Activated B cell treated with CpG ODN at 0.5 μM for 24 hours (primary cell): ENCODE measurements at regions not wholly inside any gene's neighbourhood (a gene's known extent, or its start where the extent isn't known, plus 50 kb on each side); places are given as distances from the start of the nearest gene placed in this dataset.
"Not testable (repeated sequence)": the region's sequence is repeated elsewhere in the genome, so short reads cannot be mapped to it uniquely, and the experiment has no call there.

Experiments used
- ATAC-seq: fragments of 200-7000 bp; cut with Tn5 transposase; one replicate; pipeline ENCODE4 v1.10.0; 2021; ENCODE audit warnings: low read depth, mild to moderate bottlenecking, moderate library complexity
- CTCF ChIA-PET: fragments of 350-600 bp; sonication (Branson Sonifier 250); formaldehyde crosslinking; loops from one replicate; lab custom pipeline; 2021; ENCODE audit warnings: antibody characterized with exemption; lab: Charles Lee
- POLR2A ChIA-PET: fragments of 350-600 bp; sonication (Branson Sonifier 250); formaldehyde crosslinking; loops from one replicate; lab custom pipeline; 2021; ENCODE audit warnings: antibody characterized with exemption; lab: Charles Lee
- DNase-seq: peaks from one replicate; pipeline ENCODE4 v3.0.0; 2022
- H3K27ac Mint-ChIP-seq: one replicate; pipeline ENCODE4 v1.8.0; 2020; ENCODE audit warnings: mixed read lengths
- H3K27me3 Mint-ChIP-seq: one replicate; pipeline ENCODE4 v1.8.0; 2021; ENCODE audit warnings: mixed read lengths
- H3K36me3 Mint-ChIP-seq: one replicate; pipeline ENCODE4 v1.8.0; 2021; ENCODE audit warnings: low read depth, mixed read lengths
- H3K4me1 Mint-ChIP-seq: one replicate; pipeline ENCODE4 v1.8.0; 2021; ENCODE audit warnings: mixed read lengths
- H3K4me3 Mint-ChIP-seq: one replicate; pipeline ENCODE4 v1.8.0; 2020; ENCODE audit warnings: mild to moderate bottlenecking, mixed read lengths
- H3K9me3 Mint-ChIP-seq: one replicate; pipeline ENCODE4 v1.8.0; 2020; ENCODE audit warnings: mixed read lengths
- intact Hi-C: fragments of 100-400 bp; cut with micrococcal nuclease; formaldehyde crosslinking; loops from one replicate; pipeline ENCODE4 v1.15.1; 2024
- TF ChIP-seq, protein P1 (sequence below): fragments of 200-600 bp; IDR thresholded peaks from one replicate; pipeline ENCODE4 v1.8.0; 2022; ENCODE audit warnings: antibody characterized with exemption, mild to moderate bottlenecking

DNA sequence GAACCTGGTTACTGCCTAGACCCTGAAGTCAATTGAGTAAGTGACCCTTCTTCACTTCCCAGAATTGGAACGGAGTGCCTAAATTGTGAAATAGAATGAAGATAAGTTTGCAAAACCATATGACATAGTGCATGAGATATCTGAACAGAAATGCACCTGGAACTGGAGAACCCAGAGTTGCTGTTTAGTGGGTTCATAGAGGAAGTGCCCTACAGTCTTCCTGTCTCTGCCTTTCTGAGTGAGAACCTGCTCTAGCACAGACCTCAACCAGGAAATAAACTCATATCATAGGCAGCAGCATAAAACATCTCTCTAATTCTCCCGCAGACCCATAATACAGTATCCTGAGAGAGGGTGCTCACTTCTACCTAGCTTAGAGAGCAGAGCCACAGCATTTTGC, 82.9 kb downstream of the EOMES start:
- Mint-ChIP-seq H3K27ac (peak overlapping the region; percentile 38), H3K9me3 (no peaks in the 10 kb centered on the region), H3K4me3 (no peak overlapping the region), H3K27me3 (no peaks in the 10 kb centered on the region), H3K4me1 (peaks cover 6% of the 10 kb centered on the region), H3K36me3 (no peaks in the 10 kb centered on the region)
- DNase-seq (no peak), ATAC-seq (peak; percentile 50)
- CTCF ChIA-PET: no interaction called here
- TF ChIP-seq, protein P1, sequence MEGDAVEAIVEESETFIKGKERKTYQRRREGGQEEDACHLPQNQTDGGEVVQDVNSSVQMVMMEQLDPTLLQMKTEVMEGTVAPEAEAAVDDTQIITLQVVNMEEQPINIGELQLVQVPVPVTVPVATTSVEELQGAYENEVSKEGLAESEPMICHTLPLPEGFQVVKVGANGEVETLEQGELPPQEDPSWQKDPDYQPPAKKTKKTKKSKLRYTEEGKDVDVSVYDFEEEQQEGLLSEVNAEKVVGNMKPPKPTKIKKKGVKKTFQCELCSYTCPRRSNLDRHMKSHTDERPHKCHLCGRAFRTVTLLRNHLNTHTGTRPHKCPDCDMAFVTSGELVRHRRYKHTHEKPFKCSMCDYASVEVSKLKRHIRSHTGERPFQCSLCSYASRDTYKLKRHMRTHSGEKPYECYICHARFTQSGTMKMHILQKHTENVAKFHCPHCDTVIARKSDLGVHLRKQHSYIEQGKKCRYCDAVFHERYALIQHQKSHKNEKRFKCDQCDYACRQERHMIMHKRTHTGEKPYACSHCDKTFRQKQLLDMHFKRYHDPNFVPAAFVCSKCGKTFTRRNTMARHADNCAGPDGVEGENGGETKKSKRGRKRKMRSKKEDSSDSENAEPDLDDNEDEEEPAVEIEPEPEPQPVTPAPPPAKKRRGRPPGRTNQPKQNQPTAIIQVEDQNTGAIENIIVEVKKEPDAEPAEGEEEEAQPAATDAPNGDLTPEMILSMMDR: no peak
- POLR2A ChIA-PET: no interaction called here
- intact Hi-C loops: no loop called here

DNA sequence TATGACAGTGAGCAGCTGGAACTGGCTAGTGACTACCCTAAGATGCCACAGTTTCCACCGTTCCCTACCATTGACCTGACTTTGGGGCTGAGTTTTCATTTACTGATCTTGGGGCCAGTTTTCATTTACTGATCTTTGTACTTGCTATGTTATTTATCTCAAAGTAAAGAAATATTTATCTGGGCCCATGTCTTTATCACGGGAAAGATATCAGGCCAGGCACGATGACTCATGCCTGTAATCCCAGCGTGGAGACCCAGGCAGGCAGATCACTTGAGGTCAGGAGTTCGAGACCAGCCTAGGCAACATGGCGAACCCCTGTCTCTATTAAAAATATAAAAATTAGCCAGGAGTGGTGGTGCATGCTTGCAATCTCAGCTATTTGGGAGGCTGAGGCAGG, 83.5 kb downstream of the EOMES start:
- Mint-ChIP-seq H3K27ac (no peak overlapping the region), H3K27me3 (no peaks in the 10 kb centered on the region), H3K9me3 (no peaks in the 10 kb centered on the region), H3K36me3 (no peaks in the 10 kb centered on the region), H3K4me1 (peaks cover 9% of the 10 kb centered on the region), H3K4me3 (no peak overlapping the region)
- intact Hi-C loops: no loop called here
- no peak for DNase-seq
- ChIA-PET POLR2A (no interaction called here), CTCF (no interaction called here)
- TF ChIP-seq, protein P1: no peak
- ATAC-seq: no peak

DNA sequence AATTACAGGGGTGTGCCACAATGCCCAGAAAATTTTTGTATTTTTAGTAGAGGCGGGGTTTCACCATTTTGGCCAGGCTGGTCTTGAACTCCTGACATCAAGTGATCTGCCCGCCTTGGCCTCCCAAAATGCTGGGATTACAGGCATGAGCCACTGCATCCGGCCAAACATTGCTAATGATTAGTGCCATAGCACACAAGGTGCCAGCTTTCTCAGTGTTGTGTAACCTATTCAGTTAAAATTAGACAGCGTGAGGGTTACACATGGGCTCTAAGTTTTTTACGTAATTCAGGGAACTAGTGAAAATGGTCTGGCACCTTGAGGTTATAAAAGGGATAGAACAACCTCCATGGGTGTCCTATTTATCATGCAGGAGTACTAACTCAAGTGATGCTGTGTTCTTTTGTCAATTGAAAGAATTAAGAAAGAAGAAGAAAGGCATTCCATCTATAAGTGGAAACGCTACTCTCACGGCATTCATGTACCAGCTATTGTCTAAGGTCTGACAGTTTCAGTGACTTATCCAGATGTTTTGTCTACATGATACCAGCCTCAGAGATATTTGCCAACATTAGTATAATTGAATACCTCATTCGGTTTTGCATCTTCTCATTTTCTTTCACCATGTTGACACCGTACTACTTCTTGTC, 84.7 kb downstream of the EOMES start:
- Mint-ChIP-seq H3K27me3 (no peaks in the 10 kb centered on the region), H3K27ac (no peak overlapping the region), H3K9me3 (no peaks in the 10 kb centered on the region), H3K4me3 (no peak overlapping the region), H3K4me1 (peaks cover 14% of the 10 kb centered on the region), H3K36me3 (peaks cover 3% of the 10 kb centered on the region)
- intact Hi-C loops: no loop called here
- TF ChIP-seq, protein P1: no peak
- DNase-seq: no peak
- ChIA-PET POLR2A (no interaction called here), CTCF (no interaction called here)
- no peak for ATAC-seq

DNA sequence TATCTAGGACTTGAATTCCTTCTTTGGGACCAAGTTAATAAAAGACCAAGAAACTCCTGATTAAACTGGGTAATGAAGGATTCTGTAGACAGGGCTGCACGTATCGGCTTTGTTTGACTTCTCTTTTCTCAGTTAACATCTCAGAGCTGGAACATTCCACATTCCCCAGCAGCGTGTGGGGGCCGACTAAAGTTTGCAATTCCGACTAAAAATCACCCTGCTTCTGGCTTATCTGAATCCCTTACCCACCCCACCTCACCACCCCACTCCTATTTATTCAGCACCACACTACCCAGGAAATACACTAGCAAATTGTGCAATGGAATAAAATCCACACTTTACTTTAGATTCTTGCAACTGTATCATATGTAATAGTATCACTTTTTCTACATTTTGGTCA, 87.1 kb downstream of the EOMES start:
- CTCF ChIA-PET, H3K27ac Mint-ChIP-seq, H3K4me3 Mint-ChIP-seq, POLR2A ChIA-PET, ATAC-seq, H3K9me3 Mint-ChIP-seq, H3K36me3 Mint-ChIP-seq, DNase-seq, intact Hi-C loops, H3K27me3 Mint-ChIP-seq: not testable (repeated sequence)
- peaks cover 17% of the 10 kb centered on the region for H3K4me1 Mint-ChIP-seq

DNA sequence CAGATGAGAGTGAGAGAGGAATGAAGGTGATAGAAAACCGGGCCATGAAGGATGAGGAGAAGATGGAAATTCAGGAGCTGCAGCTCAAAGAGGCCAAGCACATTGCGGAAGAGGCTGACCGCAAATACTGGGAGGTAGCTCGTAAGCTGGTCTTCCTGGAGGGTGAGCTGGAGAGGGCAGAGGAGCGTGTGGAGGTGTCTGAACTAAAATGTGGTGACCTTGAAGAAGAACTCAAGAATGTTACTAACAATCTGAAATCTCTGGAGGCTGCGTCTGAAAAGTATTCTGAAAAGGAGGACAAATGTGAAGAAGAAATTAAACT, 88.9 kb downstream of the EOMES start:
- no peak for DNase-seq

More for the DNA sequence above, 88.9 kb downstream of the EOMES start:
- ATAC-seq: peak; percentile 22
- Mint-ChIP-seq H3K36me3 (peaks cover 3% of the 10 kb centered on the region), H3K4me1 (peaks cover 13% of the 10 kb centered on the region), H3K27ac (peak overlapping the region; percentile 78), H3K9me3 (no peaks in the 10 kb centered on the region), H3K27me3 (no peaks in the 10 kb centered on the region), H3K4me3 (peak overlapping the region; percentile 90)
- ChIA-PET CTCF (interaction anchor here (0.7 to 1.5 kb wide), 2 partner anchors 8 to 47 kb away, joined by 3 read pairs; no protein-coding TSS in a partner anchor), POLR2A (interaction anchor here (0.6 to 0.9 kb wide), 2 partner anchors 150 to 1850 kb away, joined by 3 to 5 read pairs; partner anchors contain the start of gene NGLY1)
- TF ChIP-seq, protein P1: no peak
- intact Hi-C loops: loop anchor here (2.0 kb wide), 1 partner anchor 148 kb away; the partner anchor contains the start of gene SLC4A7
